ENCODE measurements at regions not wholly inside any gene's neighbourhood (a gene's known extent, or its start where the extent isn't known, plus 50 kb on each side); places are given as distances from the start of the nearest gene placed in this dataset.
"Not testable (repeated sequence)": the region's sequence is repeated elsewhere in the genome, so short reads cannot be mapped to it uniquely, and the experiment has no call there.

- H3K36me3 ChIP-seq (ENCODE audit: control insufficient read depth, insufficient read depth, low read length) = no peaks in the 10 kb centered on the region
- H3K4me3 ChIP-seq (replicated peaks; ENCODE audit: low read depth, low read length) = no peak overlapping the region
- TF ChIP-seq CTCF (IDR thresholded peaks at IDR 0.05; ENCODE audit: insufficient read depth, low read length, poor library complexity, severe bottlenecking) = no peak
- H3K27me3 ChIP-seq (replicated peaks; ENCODE audit: control insufficient read depth, insufficient read depth, low read length) = no peaks in the 10 kb centered on the region
- no peak for DNase-seq (ENCODE audit: extremely low read depth, insufficient read length)
These were observed 139.1 kb upstream of the LRIG1 start for GRCh38 chr3:66639809-66640356.

GRCh38 chr3:66642019-66642418, 141.2 kb upstream of the LRIG1 start:
- Histone ChIP-seq H3K4me3 (replicated peaks; ENCODE audit: low read depth, low read length) (no peak overlapping the region), H3K36me3 (ENCODE audit: control insufficient read depth, insufficient read depth, low read length) (no peaks in the 10 kb centered on the region), H3K27me3 (replicated peaks; ENCODE audit: control insufficient read depth, insufficient read depth, low read length) (no peaks in the 10 kb centered on the region)
- no peak for DNase-seq (ENCODE audit: extremely low read depth, insufficient read length)
- TF ChIP-seq CTCF (IDR thresholded peaks at IDR 0.05; ENCODE audit: insufficient read depth, low read length, poor library complexity, severe bottlenecking) = no peak

- DNase-seq (ENCODE audit: extremely low read depth, insufficient read length) = no peak
- no peak overlapping the region for H3K4me3 ChIP-seq (replicated peaks; ENCODE audit: low read depth, low read length)
- H3K36me3 ChIP-seq (ENCODE audit: control insufficient read depth, insufficient read depth, low read length) = no peaks in the 10 kb centered on the region
- H3K27me3 ChIP-seq (replicated peaks; ENCODE audit: control insufficient read depth, insufficient read depth, low read length) = no peaks in the 10 kb centered on the region; the same call in 1 of the 2 replicates
- no peak for TF ChIP-seq CTCF (IDR thresholded peaks at IDR 0.05; ENCODE audit: insufficient read depth, low read length, poor library complexity, severe bottlenecking)
These were observed 141.7 kb upstream of the LRIG1 start for GRCh38 chr3:66642484-66642883.

- H3K36me3 ChIP-seq (ENCODE audit: control insufficient read depth, insufficient read depth, low read length) = no peaks in the 10 kb centered on the region
- no peak for TF ChIP-seq CTCF (IDR thresholded peaks at IDR 0.05; ENCODE audit: insufficient read depth, low read length, poor library complexity, severe bottlenecking)
- no peak overlapping the region for H3K4me3 ChIP-seq (replicated peaks; ENCODE audit: low read depth, low read length)
- DNase-seq (ENCODE audit: extremely low read depth, insufficient read length) = no peak
- H3K27me3 ChIP-seq (replicated peaks; ENCODE audit: control insufficient read depth, insufficient read depth, low read length) = no peaks in the 10 kb centered on the region; the same call in 1 of the 2 replicates
These were observed 143.7 kb upstream of the LRIG1 start for GRCh38 chr3:66644549-66644948.

GRCh38 chr3:66648975-66649374, 148.2 kb upstream of the LRIG1 start:
- DNase-seq (ENCODE audit: extremely low read depth, insufficient read length) = no peak
- H3K36me3 ChIP-seq (ENCODE audit: control insufficient read depth, insufficient read depth, low read length) = no peaks in the 10 kb centered on the region
- H3K4me3 ChIP-seq (replicated peaks; ENCODE audit: low read depth, low read length) = no peak overlapping the region
- no peak for TF ChIP-seq CTCF (IDR thresholded peaks at IDR 0.05; ENCODE audit: insufficient read depth, low read length, poor library complexity, severe bottlenecking)
- H3K27me3 ChIP-seq (replicated peaks; ENCODE audit: control insufficient read depth, insufficient read depth, low read length) = no peaks in the 10 kb centered on the region; the same call in 1 of the 2 replicates

- H3K4me3 ChIP-seq (replicated peaks; ENCODE audit: low read depth, low read length); H3K36me3 ChIP-seq (ENCODE audit: control insufficient read depth, insufficient read depth, low read length); H3K27me3 ChIP-seq (replicated peaks; ENCODE audit: control insufficient read depth, insufficient read depth, low read length); DNase-seq (ENCODE audit: extremely low read depth, insufficient read length): not testable (repeated sequence)
These were observed 150.7 kb upstream of the LRIG1 start for GRCh38 chr3:66651520-66651919.

GRCh38 chr3:66652100-66652499, 151.3 kb upstream of the LRIG1 start:
- H3K27me3 ChIP-seq (replicated peaks; ENCODE audit: control insufficient read depth, insufficient read depth, low read length); H3K36me3 ChIP-seq (ENCODE audit: control insufficient read depth, insufficient read depth, low read length); DNase-seq (ENCODE audit: extremely low read depth, insufficient read length); H3K4me3 ChIP-seq (replicated peaks; ENCODE audit: low read depth, low read length): not testable (repeated sequence)

Data from GM06990 (cell line).